ENCODE measurements at regions not wholly inside any gene's neighbourhood (a gene's known extent, or its start where the extent isn't known, plus 50 kb on each side); places are given as distances from the start of the nearest gene placed in this dataset.
"Not testable (repeated sequence)": the region's sequence is repeated elsewhere in the genome, so short reads cannot be mapped to it uniquely, and the experiment has no call there.

DNA sequence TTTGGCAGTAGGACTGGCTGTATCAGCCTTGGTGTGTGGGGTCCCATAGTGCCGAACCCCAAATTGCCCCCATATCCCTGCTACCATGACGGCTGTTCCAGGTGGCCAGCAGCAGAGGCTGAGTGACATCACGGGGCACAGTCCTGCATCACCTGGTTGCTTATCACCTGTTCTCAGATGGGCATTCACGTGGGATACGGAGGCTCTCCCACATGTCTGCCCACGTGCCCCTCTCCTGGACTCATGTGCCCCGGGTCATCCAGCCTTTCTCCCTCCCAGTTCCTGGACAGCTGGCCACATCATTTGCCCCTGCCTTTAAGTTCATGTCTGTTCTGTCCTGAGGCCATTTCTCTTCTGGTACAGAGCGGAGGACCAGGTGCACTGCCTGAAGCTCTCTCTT, 431.0 kb upstream of the B3GAT1 start:
- no peaks in the 10 kb centered on the region for H3K36me3 Mint-ChIP-seq (ENCODE audit: low read depth)
- no peak overlapping the region for H3K27ac Mint-ChIP-seq
- peaks cover 37% of the 10 kb centered on the region for H3K27me3 Mint-ChIP-seq
- H3K4me3 Mint-ChIP-seq, result no peak overlapping the region
- H3K9me3 Mint-ChIP-seq, result no peaks in the 10 kb centered on the region
- DNase-seq, result no peak
- H3K4me1 Mint-ChIP-seq (ENCODE audit: low read depth), result no peaks in the 10 kb centered on the region

DNA sequence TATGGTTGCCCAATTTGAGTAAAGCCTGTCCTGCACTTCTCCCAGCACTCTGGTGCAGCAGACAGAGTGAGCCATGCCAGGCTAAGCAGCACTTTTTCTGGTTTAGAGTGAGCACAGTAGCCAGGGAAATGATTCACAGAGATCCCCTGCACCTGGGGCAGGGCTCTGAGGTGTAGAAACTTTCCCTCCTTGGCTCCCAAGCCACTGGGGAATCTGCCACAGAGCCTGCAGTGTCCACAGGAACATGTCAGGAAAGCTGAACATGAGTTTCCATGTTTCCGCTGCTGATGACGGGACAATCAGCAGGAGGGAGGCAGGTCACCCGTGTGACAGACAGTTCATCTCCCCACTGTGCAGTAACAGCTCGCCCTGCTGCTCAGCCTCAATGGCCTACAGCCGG, 429.9 kb upstream of the B3GAT1 start:
- Mint-ChIP-seq H3K4me3 (no peak overlapping the region), H3K36me3 (ENCODE audit: low read depth) (no peaks in the 10 kb centered on the region), H3K27ac (no peak overlapping the region), H3K27me3 (peaks cover 37% of the 10 kb centered on the region), H3K4me1 (ENCODE audit: low read depth) (no peaks in the 10 kb centered on the region), H3K9me3 (no peaks in the 10 kb centered on the region)
- no peak for DNase-seq

DNA sequence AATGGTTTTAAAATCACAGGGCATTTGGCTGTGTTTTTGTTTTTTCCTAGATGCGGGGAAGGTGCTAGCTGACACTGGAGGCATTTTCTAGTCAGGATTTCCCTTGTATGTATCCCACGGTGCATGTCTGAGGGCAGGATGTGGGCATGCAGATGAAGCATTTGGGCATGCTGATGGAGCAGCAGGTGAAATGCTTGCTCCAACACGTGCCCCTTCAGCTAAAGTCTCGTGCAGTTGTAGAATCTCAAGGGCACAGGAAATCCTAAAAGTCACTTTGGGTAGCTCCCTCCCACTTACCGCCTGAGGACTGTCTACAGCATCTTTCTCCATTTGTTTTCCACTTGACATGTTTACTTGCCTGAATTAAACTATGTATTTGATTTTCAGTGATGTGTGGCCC, 429.4 kb upstream of the B3GAT1 start:
- H3K27me3 Mint-ChIP-seq, result peaks cover 37% of the 10 kb centered on the region
- no peak overlapping the region for H3K4me3 Mint-ChIP-seq
- no peaks in the 10 kb centered on the region for H3K36me3 Mint-ChIP-seq (ENCODE audit: low read depth)
- H3K27ac Mint-ChIP-seq, result no peak overlapping the region
- no peaks in the 10 kb centered on the region for H3K4me1 Mint-ChIP-seq (ENCODE audit: low read depth)
- DNase-seq, result no peak
- H3K9me3 Mint-ChIP-seq, result no peaks in the 10 kb centered on the region

DNA sequence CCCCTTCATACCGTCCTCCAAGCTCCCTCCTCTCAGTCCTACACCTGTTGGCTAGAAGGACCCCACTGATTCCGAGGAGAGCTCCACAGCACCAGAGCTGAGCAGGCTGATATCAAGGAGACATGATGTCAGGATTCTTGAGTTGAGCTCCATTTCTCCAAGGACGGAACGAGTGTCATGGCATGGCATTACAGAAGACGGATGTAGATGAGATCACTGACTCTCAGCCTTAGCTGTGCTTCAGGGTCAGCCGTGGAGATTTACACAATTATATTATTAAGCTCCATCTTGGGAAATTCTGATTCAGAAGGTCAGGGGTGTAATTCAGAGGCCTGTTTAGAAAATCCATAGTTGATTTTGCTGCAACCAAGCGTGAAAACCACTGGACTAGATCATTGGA, 428.9 kb upstream of the B3GAT1 start:
- H3K27me3 Mint-ChIP-seq, result peaks cover 37% of the 10 kb centered on the region
- H3K4me1 Mint-ChIP-seq (ENCODE audit: low read depth), result no peaks in the 10 kb centered on the region
- no peak for DNase-seq
- no peak overlapping the region for H3K27ac Mint-ChIP-seq
- no peaks in the 10 kb centered on the region for H3K36me3 Mint-ChIP-seq (ENCODE audit: low read depth)
- no peaks in the 10 kb centered on the region for H3K9me3 Mint-ChIP-seq
- H3K4me3 Mint-ChIP-seq, result no peak overlapping the region

DNA sequence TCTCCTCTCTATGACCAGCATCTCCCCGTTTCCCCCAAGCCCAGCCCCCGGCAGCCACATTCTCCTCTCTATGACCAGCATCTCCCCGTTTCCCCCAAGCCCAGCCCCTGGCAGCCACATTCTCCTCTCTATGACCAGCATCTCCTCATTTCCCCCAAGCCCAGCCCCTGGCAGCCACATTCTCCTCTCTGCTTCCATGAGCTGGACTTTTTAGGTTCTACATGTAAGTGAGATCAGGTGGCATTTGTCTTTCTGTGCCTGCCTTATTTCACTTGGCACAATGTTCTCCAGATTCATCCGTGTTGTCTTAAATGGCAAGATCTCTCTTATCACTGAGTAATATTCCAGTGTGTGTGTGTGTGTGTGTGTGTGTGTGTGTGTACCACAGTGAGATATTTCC, 428.1 kb upstream of the B3GAT1 start:
- H3K4me3 Mint-ChIP-seq; H3K9me3 Mint-ChIP-seq; H3K36me3 Mint-ChIP-seq (ENCODE audit: low read depth); H3K4me1 Mint-ChIP-seq (ENCODE audit: low read depth); H3K27ac Mint-ChIP-seq; DNase-seq: not testable (repeated sequence)
- H3K27me3 Mint-ChIP-seq, result peaks cover 37% of the 10 kb centered on the region

DNA sequence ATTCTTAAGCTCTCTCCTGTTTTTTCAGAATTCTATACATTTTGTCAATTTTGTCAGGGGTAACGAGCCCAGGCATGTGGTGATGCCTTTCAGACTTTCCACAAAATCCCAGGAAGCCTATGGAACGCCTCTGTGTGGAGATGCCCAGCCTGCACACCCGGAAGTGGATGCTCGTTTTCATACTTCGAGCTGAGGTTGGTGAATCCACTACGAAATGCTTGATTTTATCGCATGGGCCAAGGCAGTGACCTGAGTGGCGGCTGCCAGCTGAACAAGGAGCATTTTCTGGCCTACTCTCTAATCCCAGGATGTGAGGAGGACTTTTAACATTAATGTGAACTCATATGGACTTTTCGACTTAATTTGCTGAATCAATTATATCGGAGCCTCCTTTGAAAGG, 426.7 kb upstream of the B3GAT1 start:
- no peaks in the 10 kb centered on the region for H3K4me1 Mint-ChIP-seq (ENCODE audit: low read depth)
- H3K27me3 Mint-ChIP-seq, result peaks cover 31% of the 10 kb centered on the region
- H3K36me3 Mint-ChIP-seq (ENCODE audit: low read depth), result no peaks in the 10 kb centered on the region
- H3K27ac Mint-ChIP-seq, result no peak overlapping the region
- H3K9me3 Mint-ChIP-seq, result no peaks in the 10 kb centered on the region
- H3K4me3 Mint-ChIP-seq, result no peak overlapping the region
- DNase-seq, result no peak

DNA sequence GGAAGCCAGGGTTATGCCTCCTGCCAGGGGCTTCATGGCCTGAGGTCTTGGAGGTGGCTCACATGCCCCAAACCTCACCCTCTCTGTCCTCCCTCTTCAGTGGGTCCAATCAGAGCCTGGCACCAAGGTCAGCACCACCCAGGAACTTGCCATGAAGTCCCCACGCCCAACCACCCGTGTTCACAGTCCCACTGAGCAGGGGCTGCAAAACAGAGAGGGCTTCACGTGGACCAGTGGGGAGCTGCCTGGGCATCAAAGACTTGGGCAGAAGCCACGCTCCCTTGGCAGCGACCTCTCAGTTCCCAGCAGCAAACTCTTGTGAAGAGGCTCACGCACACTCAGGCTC, 425.8 kb upstream of the B3GAT1 start:
- no peak for DNase-seq
- no peaks in the 10 kb centered on the region for H3K36me3 Mint-ChIP-seq (ENCODE audit: low read depth)
- no peak overlapping the region for H3K4me3 Mint-ChIP-seq
- peaks cover 26% of the 10 kb centered on the region for H3K27me3 Mint-ChIP-seq
- no peaks in the 10 kb centered on the region for H3K4me1 Mint-ChIP-seq (ENCODE audit: low read depth)
- H3K27ac Mint-ChIP-seq, result no peak overlapping the region
- peaks cover under 1% of the 10 kb centered on the region for H3K9me3 Mint-ChIP-seq

DNA sequence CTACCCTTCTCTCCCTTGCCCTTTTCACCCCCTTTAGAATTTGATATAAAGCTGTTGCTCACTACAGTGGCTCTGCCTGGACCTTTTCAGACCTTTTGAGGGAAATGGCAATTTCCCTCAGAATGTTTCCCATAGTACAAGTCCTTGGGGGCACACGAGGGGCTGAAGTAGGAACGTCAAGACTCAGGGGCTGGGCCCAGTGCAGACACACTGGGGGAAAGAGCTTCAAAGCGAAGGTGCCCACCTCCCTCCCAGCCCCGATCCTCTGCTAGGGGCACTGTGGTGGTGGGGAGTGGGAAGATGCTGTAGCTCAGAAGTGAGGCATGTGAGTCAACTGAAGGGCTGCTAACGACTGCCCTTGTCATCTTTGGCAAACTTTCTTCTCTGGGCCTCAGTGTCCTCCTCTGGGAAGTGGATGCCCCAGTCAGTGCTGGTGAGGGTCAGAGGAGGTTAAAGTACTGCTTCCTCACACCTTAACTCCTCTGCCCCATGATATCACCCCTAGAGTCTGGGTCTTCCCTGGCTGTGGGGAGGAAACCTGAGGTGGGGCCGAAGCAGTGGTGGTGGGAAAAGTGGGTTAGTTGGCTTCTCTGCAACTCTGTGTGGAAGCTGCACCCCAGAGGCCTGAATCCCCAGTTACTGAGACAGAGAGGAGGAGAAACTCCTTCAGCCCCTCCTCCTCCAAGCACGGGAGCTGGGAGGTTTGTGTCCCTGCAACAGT, 425.3 kb upstream of the B3GAT1 start:
- H3K4me1 Mint-ChIP-seq (ENCODE audit: low read depth), result no peaks in the 10 kb centered on the region
- no peak for DNase-seq
- H3K36me3 Mint-ChIP-seq (ENCODE audit: low read depth), result no peaks in the 10 kb centered on the region
- no peak overlapping the region for H3K4me3 Mint-ChIP-seq
- peaks cover 4% of the 10 kb centered on the region for H3K9me3 Mint-ChIP-seq
- no peak overlapping the region for H3K27ac Mint-ChIP-seq
- peaks cover 24% of the 10 kb centered on the region for H3K27me3 Mint-ChIP-seq

DNA sequence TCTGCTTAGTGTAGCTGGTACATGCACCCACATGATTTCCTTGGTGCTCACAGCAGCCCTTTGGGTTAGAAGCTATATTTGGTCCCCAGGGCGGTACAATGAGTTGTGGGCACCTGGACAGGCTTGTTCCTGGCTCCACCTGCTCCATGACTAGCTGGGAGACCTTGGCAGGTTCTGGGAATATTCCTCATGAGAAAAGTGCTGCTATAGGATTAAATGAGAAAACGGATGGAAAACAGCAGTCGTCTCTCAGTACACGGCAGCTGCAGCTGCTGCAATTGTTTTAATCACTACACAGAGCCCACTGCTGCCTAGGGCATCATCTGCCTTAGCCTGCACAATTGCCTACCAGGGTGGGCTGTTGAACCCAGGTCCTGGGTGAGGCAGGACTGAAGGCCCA, 424.5 kb upstream of the B3GAT1 start:
- DNase-seq, result no peak
- Mint-ChIP-seq H3K27me3 (peaks cover 19% of the 10 kb centered on the region), H3K9me3 (peaks cover 4% of the 10 kb centered on the region), H3K27ac (no peak overlapping the region), H3K36me3 (ENCODE audit: low read depth) (no peaks in the 10 kb centered on the region), H3K4me1 (ENCODE audit: low read depth) (no peaks in the 10 kb centered on the region), H3K4me3 (no peak overlapping the region)

DNA sequence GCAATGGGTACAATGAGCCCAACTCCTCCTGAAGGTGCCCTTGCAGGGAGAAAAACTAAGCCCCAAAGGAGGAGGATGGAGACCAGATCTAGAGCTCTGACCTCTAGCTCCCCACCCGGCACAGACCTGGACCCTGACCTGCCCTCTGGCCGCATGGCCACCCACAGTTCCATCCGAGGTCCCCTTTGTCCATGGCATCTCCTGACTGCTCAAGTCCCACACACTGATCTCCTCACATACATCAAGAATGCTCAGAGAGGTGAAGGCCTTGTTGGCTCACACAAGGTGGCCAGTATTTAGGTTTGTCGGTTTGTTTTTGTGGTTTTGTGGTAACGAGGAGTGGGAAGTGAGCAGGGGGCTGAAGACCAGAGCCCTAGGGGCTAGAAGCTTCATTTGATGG, 423.5 kb upstream of the B3GAT1 start:
- peaks cover 4% of the 10 kb centered on the region for H3K9me3 Mint-ChIP-seq
- no peak for DNase-seq
- no peak overlapping the region for H3K27ac Mint-ChIP-seq

DNA sequence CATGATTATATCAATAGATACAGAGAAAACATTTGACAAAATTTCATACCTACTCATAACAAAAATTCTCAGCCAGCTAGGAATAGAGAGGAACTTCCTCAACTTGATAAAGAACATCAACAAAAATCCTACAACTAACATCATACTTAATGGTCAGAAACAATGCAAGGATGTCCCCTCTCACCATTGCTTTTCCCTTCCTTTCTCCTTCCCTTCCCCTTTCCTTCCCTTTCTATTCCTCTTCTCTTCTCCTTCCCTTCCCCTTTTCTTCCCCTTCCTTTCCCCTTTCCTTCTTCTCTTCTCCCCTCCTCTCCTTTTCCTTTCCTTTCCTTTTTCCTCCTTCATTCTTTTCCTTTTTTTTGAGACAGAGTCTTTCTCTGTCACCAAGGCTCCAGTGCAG, 418.3 kb upstream of the B3GAT1 start:
- peaks cover 4% of the 10 kb centered on the region for H3K9me3 Mint-ChIP-seq
- no peak overlapping the region for H3K27ac Mint-ChIP-seq
- H3K27me3 Mint-ChIP-seq, result peaks cover 26% of the 10 kb centered on the region

More for the DNA sequence above, 423.5 kb upstream of the B3GAT1 start:
- Mint-ChIP-seq H3K27me3 (peaks cover 16% of the 10 kb centered on the region), H3K36me3 (ENCODE audit: low read depth) (no peaks in the 10 kb centered on the region), H3K4me1 (ENCODE audit: low read depth) (no peaks in the 10 kb centered on the region), H3K4me3 (no peak overlapping the region)

DNA sequence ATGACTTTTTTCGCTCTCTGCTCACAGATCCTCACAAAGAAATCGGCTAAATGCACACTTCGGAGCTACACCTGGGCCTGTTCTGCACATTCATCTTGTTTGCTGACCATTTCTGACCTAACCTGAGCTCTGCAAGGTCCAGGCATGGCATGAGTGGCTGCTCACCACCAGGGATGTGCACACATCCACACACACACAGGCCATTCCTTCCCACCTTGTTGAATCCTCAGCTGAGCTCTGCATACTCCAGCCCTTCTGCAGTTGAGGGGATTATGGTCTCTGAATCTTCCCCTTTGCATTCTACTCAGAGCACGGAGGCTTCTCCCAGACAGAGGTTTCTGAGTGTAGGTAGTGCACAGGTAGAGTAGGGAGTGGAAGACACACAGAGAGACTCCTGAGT, 411.9 kb upstream of the B3GAT1 start:
- H3K9me3 Mint-ChIP-seq, result no peaks in the 10 kb centered on the region
- peaks cover 18% of the 10 kb centered on the region for H3K27me3 Mint-ChIP-seq
- H3K27ac Mint-ChIP-seq, result no peak overlapping the region
- DNase-seq, result no peak
- no peak overlapping the region for H3K4me3 Mint-ChIP-seq
- no peaks in the 10 kb centered on the region for H3K4me1 Mint-ChIP-seq (ENCODE audit: low read depth)
- no peaks in the 10 kb centered on the region for H3K36me3 Mint-ChIP-seq (ENCODE audit: low read depth)

More for the DNA sequence above, 418.3 kb upstream of the B3GAT1 start:
- Mint-ChIP-seq H3K36me3 (ENCODE audit: low read depth) (no peaks in the 10 kb centered on the region), H3K4me1 (ENCODE audit: low read depth) (no peaks in the 10 kb centered on the region), H3K4me3 (no peak overlapping the region)
- DNase-seq, result no peak

DNA sequence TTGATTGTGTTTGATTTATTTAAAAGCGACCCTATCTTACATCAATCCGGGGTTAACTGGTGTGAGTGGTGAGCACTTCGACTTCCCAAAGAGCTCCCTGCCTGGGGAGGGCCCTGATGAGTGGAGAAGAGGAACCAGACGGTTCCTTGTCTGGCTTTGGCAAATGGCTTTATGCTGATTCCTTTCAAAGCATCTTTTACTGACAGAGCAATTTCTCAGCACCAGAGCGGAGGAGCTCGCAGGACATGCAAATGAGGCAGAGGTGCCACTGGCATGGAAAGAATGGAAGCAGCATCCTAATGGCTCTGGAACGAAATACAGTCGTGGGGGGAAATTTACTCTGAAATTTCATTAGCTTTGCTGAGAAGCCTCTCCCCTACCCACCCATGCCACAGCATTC, 410.9 kb upstream of the B3GAT1 start:
- Mint-ChIP-seq H3K27ac (no peak overlapping the region), H3K4me3 (no peak overlapping the region), H3K36me3 (ENCODE audit: low read depth) (no peaks in the 10 kb centered on the region), H3K9me3 (no peaks in the 10 kb centered on the region), H3K27me3 (peaks cover 24% of the 10 kb centered on the region), H3K4me1 (ENCODE audit: low read depth) (no peaks in the 10 kb centered on the region)
- no peak for DNase-seq

DNA sequence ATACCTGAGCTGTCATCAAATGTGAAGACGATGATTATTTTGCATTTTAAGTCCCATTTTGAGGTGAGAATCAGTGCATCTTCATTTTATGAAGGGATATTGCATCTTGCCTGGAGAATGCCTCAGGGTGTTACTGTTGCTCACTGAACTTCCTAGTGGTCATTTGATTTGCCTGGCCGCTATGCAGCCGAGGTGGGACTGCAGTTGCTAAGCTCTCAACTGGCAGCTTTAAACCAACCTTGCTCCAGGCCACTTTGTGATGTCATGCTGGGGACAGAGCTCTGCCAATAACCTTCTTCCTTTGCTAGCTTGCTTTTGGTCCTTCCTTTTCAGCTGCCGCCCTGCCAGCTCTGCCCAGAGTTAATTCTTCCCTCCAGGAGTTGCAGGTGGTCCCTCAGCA, 409.4 kb upstream of the B3GAT1 start:
- DNase-seq, result no peak
- no peak overlapping the region for H3K4me3 Mint-ChIP-seq
- H3K4me1 Mint-ChIP-seq (ENCODE audit: low read depth), result no peaks in the 10 kb centered on the region
- H3K9me3 Mint-ChIP-seq, result no peaks in the 10 kb centered on the region
- H3K27ac Mint-ChIP-seq, result no peak overlapping the region
- no peaks in the 10 kb centered on the region for H3K36me3 Mint-ChIP-seq (ENCODE audit: low read depth)
- peaks cover 27% of the 10 kb centered on the region for H3K27me3 Mint-ChIP-seq

DNA sequence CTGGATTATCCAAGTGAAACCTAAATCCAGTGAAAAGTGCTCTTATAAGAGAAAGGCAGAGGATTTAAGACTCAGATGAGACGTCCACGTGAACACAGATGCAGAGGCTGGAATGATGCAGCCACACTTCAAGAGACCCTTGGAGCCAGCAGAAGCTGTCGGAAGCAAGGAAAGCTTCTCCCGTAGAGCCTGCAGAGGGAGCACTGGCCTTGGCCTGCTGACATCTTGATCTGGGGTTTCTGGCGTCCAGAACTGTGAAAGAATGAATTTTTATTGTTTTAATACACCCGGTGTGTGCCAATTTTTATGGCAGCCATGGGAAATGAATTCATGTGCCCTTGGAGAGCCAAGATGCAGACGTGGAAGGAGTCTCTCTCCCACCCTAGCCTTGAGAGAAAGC, 407.0 kb upstream of the B3GAT1 start:
- DNase-seq, result no peak
- Mint-ChIP-seq H3K9me3 (no peaks in the 10 kb centered on the region), H3K4me3 (no peak overlapping the region), H3K27ac (no peak overlapping the region), H3K27me3 (peaks cover 42% of the 10 kb centered on the region), H3K36me3 (ENCODE audit: low read depth) (no peaks in the 10 kb centered on the region), H3K4me1 (ENCODE audit: low read depth) (no peaks in the 10 kb centered on the region)

DNA sequence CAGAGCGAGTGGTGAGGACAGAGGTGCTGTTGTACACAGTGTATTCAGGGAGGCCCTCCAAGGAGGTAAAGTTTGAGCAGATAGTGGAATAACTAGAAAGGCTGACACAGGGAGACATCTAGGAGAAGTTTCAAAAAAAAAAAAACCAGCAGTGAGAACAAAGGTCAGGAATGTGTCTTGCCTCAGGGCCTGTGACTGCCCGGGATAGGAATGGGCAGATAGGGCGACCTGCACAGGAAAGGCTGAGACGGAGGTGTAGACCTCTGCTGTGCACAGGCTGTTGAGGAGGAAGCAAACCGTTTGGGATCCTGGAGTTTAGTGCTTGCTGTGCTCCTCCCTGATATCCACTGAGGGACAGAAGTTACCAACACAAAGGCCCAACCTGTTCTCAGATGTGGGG, 406.5 kb upstream of the B3GAT1 start:
- Mint-ChIP-seq H3K27ac (no peak overlapping the region), H3K4me3 (no peak overlapping the region), H3K9me3 (no peaks in the 10 kb centered on the region), H3K4me1 (ENCODE audit: low read depth) (no peaks in the 10 kb centered on the region), H3K36me3 (ENCODE audit: low read depth) (no peaks in the 10 kb centered on the region), H3K27me3 (peaks cover 47% of the 10 kb centered on the region)
- no peak for DNase-seq

All from activated T-cell treated with anti-CD3 and anti-CD28 coated beads, Interleukin-2, amount 50 U/mL, for 24 hours (primary cell).